K562 (cell line): ENCODE measurements at regions not wholly inside any gene's neighbourhood (a gene's known extent, or its start where the extent isn't known, plus 50 kb on each side); places are given as distances from the start of the nearest gene placed in this dataset.

ENCODE experiments used
- ATAC-seq: fragments of 200-7000 bp; cut with Tn5 transposase; 3 replicates; pipeline ENCODE4 v1.9.1; 2020; ENCODE audit warnings: moderate library complexity
- BruUV-seq: library from RNA; stranded (reverse); fragments of 400-500 nt; replicated peaks from 2 replicates; lab custom pipeline; 2021; lab: Mats Ljungman, UMichigan
- CTCF ChIA-PET: fragments of 300-600 bp; formaldehyde crosslinking; extraction: SDS; loops from one replicate; lab custom pipeline; 2021; ENCODE audit warnings: low intra/inter-chr PET ratio; lab: Yijun Ruan, JAX
- POLR2A ChIA-PET: fragments of 300-600, 350-650 bp; sonication (Branson Sonifier 250); formaldehyde crosslinking; extraction: SDS; loops from one replicate; lab custom pipeline; 2021; ENCODE audit warnings: antibody characterized with exemption, inconsistent platforms; lab: Yijun Ruan, JAX
- DNase-seq, 4 experiments: peaks; one replicate each; pipeline versions ENCODE4 v3.0.0 to v3.0.0-alpha.2; 2011 to 2018; ENCODE audit warnings: low spot score in 3 of 4, mixed read lengths in 3 of 4; ENCODE audit errors: extremely low read depth in 1 of 4
- FAIRE-seq: peaks from 2 replicates; lab custom pipeline; 2011; peaks lifted over from hg19 to GRCh38; lab: Jason Lieb, UNC
- H2AFZ ChIP-seq: 2 replicates; pipeline ENCODE4 v1.6.0; 2011; ENCODE audit warnings: low read depth, low read length, control low read depth, inconsistent platforms
- H3K27ac ChIP-seq: fragments of 200-600 bp; 3 replicates; pipeline ENCODE4 v1.8.0; 2011; ENCODE audit warnings: low read depth, mild to moderate bottlenecking, control low read depth, inconsistent platforms, low read length, moderate library complexity, mixed read lengths; ENCODE audit errors: extremely low read depth
- H3K27me3 ChIP-seq, 2 experiments: fragments of 300-600 bp in 1 of 2; 2 replicates in 1 of 2; 3 replicates in 1 of 2; pipeline versions ENCODE4 v1.6.0 to v1.8.0; 2011; ENCODE audit warnings: inconsistent platforms in 2 of 2, low read length in 2 of 2, mild to moderate bottlenecking in 1 of 2, mixed read lengths in 1 of 2, moderate library complexity in 1 of 2; ENCODE audit not compliant: control insufficient read depth in 2 of 2, insufficient read depth in 2 of 2
- H3K36me3 ChIP-seq: fragments of 300-600 bp; 3 replicates; pipeline ENCODE4 v1.8.0; 2011; ENCODE audit warnings: mild to moderate bottlenecking, low read length, inconsistent platforms; ENCODE audit not compliant: control insufficient read depth, insufficient read depth
- H3K4me1 ChIP-seq, 2 experiments: fragments of 200-600 bp in 1 of 2; replicated peaks in 1 of 2; 2 replicates in 1 of 2; 3 replicates in 1 of 2; pipeline versions ENCODE4 v1.5.1 to v1.8.0; 2011; ENCODE audit warnings: inconsistent platforms in 2 of 2, low read length in 2 of 2, mild to moderate bottlenecking in 1 of 2, mixed read lengths in 1 of 2, moderate library complexity in 1 of 2; ENCODE audit not compliant: control insufficient read depth in 2 of 2, insufficient read depth in 2 of 2
- H3K4me2 ChIP-seq: 2 replicates; pipeline ENCODE4 v1.6.1; 2011; ENCODE audit warnings: low read length, control low read depth, inconsistent platforms, mixed read lengths; ENCODE audit not compliant: insufficient read depth
- H3K4me3 ChIP-seq: fragments of 200-600 bp; sonication (generic), shearing (Covaris generic); 2 replicates; pipeline ENCODE4 v1.5.1; 2016; ENCODE audit warnings: control low read depth, inconsistent platforms
- H3K79me2 ChIP-seq: fragments of 200-600 bp; 3 replicates; pipeline ENCODE4 v1.8.0; 2011; ENCODE audit warnings: low read length, inconsistent platforms; ENCODE audit not compliant: control insufficient read depth, insufficient read depth
- H3K9ac ChIP-seq, 2 experiments: 2 replicates each; pipeline versions ENCODE4 v1.6.0 to v1.6.1; 2011; ENCODE audit warnings: low read depth in 2 of 2, low read length in 2 of 2, control low read depth in 1 of 2, inconsistent platforms in 1 of 2, mild to moderate bottlenecking in 1 of 2, mixed read lengths in 1 of 2; ENCODE audit not compliant: insufficient read depth in 1 of 2
- H3K9me1 ChIP-seq: one replicate; pipeline ENCODE4 v1.6.0; 2011; ENCODE audit warnings: inconsistent platforms, mild to moderate bottlenecking, low read length, moderate library complexity; ENCODE audit not compliant: control insufficient read depth, insufficient read depth
- H3K9me3 ChIP-seq: replicated peaks from 2 replicates; pipeline ENCODE4 v1.5.1; 2011; ENCODE audit warnings: low read depth, low read length, inconsistent platforms; ENCODE audit not compliant: control insufficient read depth, insufficient read depth
- H4K20me1 ChIP-seq: replicated peaks from 2 replicates; pipeline ENCODE4 v1.6.1; 2011; ENCODE audit warnings: low read length, inconsistent platforms, mixed read lengths; ENCODE audit not compliant: control insufficient read depth, insufficient read depth
- ADNP ChIP-seq: fragments of 200-800 bp; sonication (Bioruptor generic); IDR thresholded peaks from 2 replicates; pipeline ENCODE4 v1.6.1; 2016; ENCODE audit warnings: missing genetic modification characterization, missing compliant biosample characterization
- BCL6 ChIP-seq: fragments of 250-450 bp; sonication (Bioruptor Pico); IDR thresholded peaks from 2 replicates; pipeline ENCODE4 v1.4.0; 2020
- BRF1 ChIP-seq: IDR thresholded peaks from 3 replicates; pipeline ENCODE4 v1.6.1; 2011; ENCODE audit warnings: borderline replicate concordance, mild to moderate bottlenecking; ENCODE audit not compliant: insufficient read length; ENCODE audit errors: extremely low read depth
- CREB3 ChIP-seq: fragments of 450-650 bp; conservative IDR thresholded peaks from 2 replicates; pipeline ENCODE4 v1.6.1; 2016; ENCODE audit warnings: missing genetic modification characterization, low read depth, mild to moderate bottlenecking, missing compliant biosample characterization, moderate library complexity
- HBP1 ChIP-seq: fragments of 450-650 bp; formaldehyde crosslinking; IDR thresholded peaks from 2 replicates; pipeline ENCODE4 v1.4.0; 2022; ENCODE audit warnings: missing genetic modification characterization
- HDGF ChIP-seq: fragments of 450-650 bp; IDR thresholded peaks from 2 replicates; pipeline ENCODE4 v1.6.1; 2016
- ILF3 ChIP-seq: fragments of 450-650 bp; IDR thresholded peaks from 2 replicates; pipeline ENCODE4 v1.6.1; 2018; ENCODE audit warnings: antibody characterized with exemption, mild to moderate bottlenecking, moderate library complexity, borderline replicate concordance
- MBD2 ChIP-seq: sonication (generic); IDR thresholded peaks from 2 replicates; pipeline ENCODE4 v1.6.1; 2016; ENCODE audit warnings: low read depth, borderline replicate concordance
- MXD1 ChIP-seq: fragments of 250-450 bp; sonication (Bioruptor Pico); IDR thresholded peaks from 2 replicates; pipeline ENCODE4 v1.8.0; 2021; ENCODE audit warnings: borderline replicate concordance, mild to moderate bottlenecking, moderate library complexity; ENCODE audit not compliant: poor library complexity, severe bottlenecking
- NFIC ChIP-seq: fragments of 450-650 bp; IDR thresholded peaks from 2 replicates; pipeline ENCODE4 v1.6.1; 2017; ENCODE audit warnings: mild to moderate bottlenecking, inconsistent platforms
- SAP30 ChIP-seq: fragments of 200-600 bp; sonication (generic); IDR thresholded peaks from 2 replicates; pipeline ENCODE4 v1.6.1; 2012; ENCODE audit warnings: borderline replicate concordance, low read depth, mild to moderate bottlenecking, moderate library complexity, low read length, control low read depth, inconsistent platforms; ENCODE audit not compliant: insufficient read depth, poor library complexity, severe bottlenecking
- SP2 ChIP-seq: IDR thresholded peaks from 2 replicates; pipeline ENCODE4 v1.6.1; 2011; ENCODE audit warnings: mild to moderate bottlenecking, low read depth, low read length, moderate library complexity; ENCODE audit not compliant: poor library complexity, severe bottlenecking; ENCODE audit errors: extremely low read depth
- TEAD4 ChIP-seq, 2 experiments: sonication (generic) in 1 of 2; formaldehyde crosslinking in 1 of 2; IDR thresholded peaks; 2 replicates each; pipeline versions ENCODE4 v1.6.1 to v1.8.0; 2012 to 2022; ENCODE audit warnings: borderline replicate concordance in 1 of 2, inconsistent platforms in 1 of 2, low read length in 1 of 2, mild to moderate bottlenecking in 1 of 2, missing genetic modification reagents in 1 of 2
- YY1 ChIP-seq, 3 experiments: IDR thresholded peaks; 2 replicates each; pipeline ENCODE4 v1.6.1; 2011; ENCODE audit warnings: low read length in 2 of 3, mild to moderate bottlenecking in 2 of 3, moderate library complexity in 2 of 3, borderline replicate concordance in 1 of 3, control low read depth in 1 of 3, low read depth in 1 of 3; ENCODE audit not compliant: insufficient read depth in 3 of 3, insufficient replicate concordance in 2 of 3, control insufficient read depth in 1 of 3, insufficient read length in 1 of 3; ENCODE audit errors: extremely low read depth in 1 of 3
- ZBTB7A ChIP-seq: IDR thresholded peaks from 2 replicates; pipeline ENCODE4 v1.6.1; 2011; ENCODE audit warnings: low read depth, mild to moderate bottlenecking, low read length, moderate library complexity, borderline replicate concordance; ENCODE audit not compliant: control insufficient read depth
- ZKSCAN8 ChIP-seq: fragments of 200-800 bp; sonication (Bioruptor generic); IDR thresholded peaks from 2 replicates; pipeline ENCODE4 v1.6.1; 2016; ENCODE audit warnings: missing genetic modification characterization, missing compliant biosample characterization
- ZNF274 ChIP-seq: IDR thresholded peaks from 2 replicates; pipeline ENCODE4 v1.6.1; 2011; ENCODE audit warnings: low read depth, mild to moderate bottlenecking, low read length, moderate library complexity, borderline replicate concordance
- ZNF695 ChIP-seq: fragments of 450-650 bp; formaldehyde crosslinking; IDR thresholded peaks from 2 replicates; pipeline ENCODE4 v1.4.0; 2020; ENCODE audit warnings: mild to moderate bottlenecking, moderate library complexity
- WGBS: fragments of 100-300 bp; shearing (Covaris generic); methylation state at CpG from one replicate; pipeline ENCODE4 v1.1.6; 2016; ENCODE audit warnings: low coverage, mixed read lengths; ENCODE audit not compliant: insufficient coverage; ENCODE audit errors: missing lambda C conversion rate; 5-methylcytosine and 5-hydroxymethylcytosine counted together
- in situ Hi-C: fragments of 300-500 bp; cut with MboI; formaldehyde crosslinking; loops from 4 replicates; pipeline ENCODE4 v1.15.0; 2018; ENCODE audit warnings: inconsistent platforms, mixed read lengths
- intact Hi-C: fragments of 100-400 bp; cut with micrococcal nuclease; formaldehyde crosslinking; loops from 2 replicates; pipeline ENCODE4 v1.14.2; 2022

- Histone ChIP-seq H3K4me3 (no peak overlapping the region), H3K27me3 (no peaks in the 10 kb centered on the region), H2AFZ (no peak overlapping the region), H3K27ac (no peak overlapping the region), H3K79me2 (no peaks in the 10 kb centered on the region), H3K4me1 (no peaks in the 10 kb centered on the region; a peak in 1 of 5 replicates), H3K4me2 (no peak overlapping the region), H3K9me1 (no peaks in the 10 kb centered on the region), H3K9me3 (no peaks in the 10 kb centered on the region), H3K9ac (no peak overlapping the region), H4K20me1 (no peaks in the 10 kb centered on the region), H3K36me3 (no peaks in the 10 kb centered on the region)
- ChIA-PET POLR2A (no interaction called here), CTCF (no interaction called here)
- 14% methylated on average over 4 of the region's 4 CpGs for WGBS
- intact Hi-C loops = no loop called here
- in situ Hi-C loops = no loop called here
- ATAC-seq (no peak), DNase-seq (no peak), FAIRE-seq (no peak)
- BruUV-seq = no TSS peak
- no peak for TF ChIP-seq TEAD4 (IDR thresholded peaks at IDR 0.05; ENCODE audit: low read length)
- no peak for TF ChIP-seq TEAD4 (CRISPR knock-in tag; IDR thresholded peaks at IDR 0.05; ENCODE audit: borderline replicate concordance)
- no peak for TF ChIP-seq SP2
- no peak for TF ChIP-seq ILF3
- TF ChIP-seq SAP30 = no peak
- TF ChIP-seq ZBTB7A = no peak
- no peak for TF ChIP-seq ZKSCAN8 (CRISPR knock-in tag)
- no peak for TF ChIP-seq ZNF695 (CRISPR knock-in tag)
- no peak for TF ChIP-seq ZNF274
- no peak for TF ChIP-seq NFIC
- no peak for TF ChIP-seq BRF1
- no peak for TF ChIP-seq MXD1 (CRISPR knock-in tag)
- no peak for TF ChIP-seq ADNP (tag)
- TF ChIP-seq CREB3 (tag) = no peak
- TF ChIP-seq YY1 (IDR thresholded peaks at IDR 0.05; ENCODE audit: borderline replicate concordance in 1 of 3, control insufficient read depth in 1 of 3, extremely low read depth in 1 of 3, insufficient read depth in 3 of 3, insufficient read length in 1 of 3, insufficient replicate concordance in 2 of 3, low read depth in 1 of 3, low read length in 2 of 3) = no peak
- TF ChIP-seq MBD2 = no peak
- no peak for TF ChIP-seq HDGF
- TF ChIP-seq BCL6 = no peak
- TF ChIP-seq HBP1 (CRISPR knock-in tag) = no peak
Observed at GRCh38 chr3:182244222-182244971, 532.7 kb downstream of the SOX2 start.
